Hepatocyte (in vitro differentiated cells): ENCODE measurements at regions not wholly inside any gene's neighbourhood (a gene's known extent, or its start where the extent isn't known, plus 50 kb on each side); places are given as distances from the start of the nearest gene placed in this dataset.

Experiments
- DNase-seq: peaks from one replicate; pipeline ENCODE4 v3.0.0-alpha.2; 2016; ENCODE audit warnings: low spot score
- H2AFZ ChIP-seq: fragments of 200-600 bp; sonication (generic); 2 replicates; pipeline ENCODE4 v1.6.0; 2016; ENCODE audit warnings: antibody characterized with exemption, mild to moderate bottlenecking
- H3K27ac ChIP-seq: fragments of 200-600 bp; sonication (generic); 2 replicates; pipeline ENCODE4 v1.5.1; 2016; ENCODE audit warnings: mild to moderate bottlenecking
- H3K27me3 ChIP-seq: fragments of 200-600 bp; sonication (generic); 2 replicates; pipeline ENCODE4 v1.6.1; 2016
- H3K36me3 ChIP-seq: fragments of 200-600 bp; sonication (generic); replicated peaks from 2 replicates; pipeline ENCODE4 v1.5.1; 2016; ENCODE audit warnings: low read depth; ENCODE audit not compliant: insufficient read depth
- H3K4me1 ChIP-seq: fragments of 200-600 bp; sonication (generic); 2 replicates; pipeline ENCODE4 v1.5.1; 2016; ENCODE audit warnings: mild to moderate bottlenecking, moderate library complexity; ENCODE audit not compliant: insufficient read depth
- H3K4me2 ChIP-seq: fragments of 200-600 bp; sonication (generic); 2 replicates; pipeline ENCODE4 v1.6.0; 2016
- H3K4me3 ChIP-seq: fragments of 200-600 bp; sonication (generic); 2 replicates; pipeline ENCODE4 v1.5.1; 2016; ENCODE audit warnings: mild to moderate bottlenecking
- H3K79me2 ChIP-seq: fragments of 200-600 bp; sonication (generic); 2 replicates; pipeline ENCODE4 v1.6.0; 2017; ENCODE audit warnings: mild to moderate bottlenecking
- H3K9me2 ChIP-seq: fragments of 200-600 bp; sonication (generic); replicated peaks from 2 replicates; pipeline ENCODE4 v1.6.0; 2017; ENCODE audit warnings: mild to moderate bottlenecking; ENCODE audit not compliant: insufficient read depth
- H3K9me3 ChIP-seq: fragments of 200-600 bp; sonication (generic); 2 replicates; pipeline ENCODE4 v1.5.1; 2016; ENCODE audit warnings: low read depth, mild to moderate bottlenecking
- H4K20me1 ChIP-seq: fragments of 200-600 bp; sonication (generic); 2 replicates; pipeline ENCODE4 v1.6.0; 2016; ENCODE audit warnings: mild to moderate bottlenecking; ENCODE audit not compliant: insufficient read depth, poor library complexity, severe bottlenecking
- EZH2 ChIP-seq: fragments of 200-600 bp; sonication (generic); IDR thresholded peaks from 2 replicates; pipeline ENCODE4 v1.6.1; 2016; ENCODE audit warnings: antibody characterized with exemption, mild to moderate bottlenecking, borderline replicate concordance
- EZH2phosphoT487 ChIP-seq: fragments of 200-600 bp; sonication (generic); IDR thresholded peaks from one replicate; pipeline ENCODE4 v1.6.1; 2018; ENCODE audit warnings: antibody characterized with exemption, mild to moderate bottlenecking, low read depth, moderate library complexity; ENCODE audit not compliant: unreplicated experiment, severe bottlenecking
- WGBS: methylation state at CpG from one replicate; pipeline ENCODE4 v1.1.6; 2016; ENCODE audit warnings: low lambda C conversion rate; ENCODE audit errors: missing lambda C conversion rate; 5-methylcytosine and 5-hydroxymethylcytosine counted together
- TF ChIP-seq, protein P1 (sequence below): fragments of 200-600 bp; sonication (generic); IDR thresholded peaks from 2 replicates; pipeline ENCODE4 v1.5.1; 2016; ENCODE audit warnings: antibody characterized with exemption, mild to moderate bottlenecking; ENCODE audit not compliant: poor library complexity

DNA sequence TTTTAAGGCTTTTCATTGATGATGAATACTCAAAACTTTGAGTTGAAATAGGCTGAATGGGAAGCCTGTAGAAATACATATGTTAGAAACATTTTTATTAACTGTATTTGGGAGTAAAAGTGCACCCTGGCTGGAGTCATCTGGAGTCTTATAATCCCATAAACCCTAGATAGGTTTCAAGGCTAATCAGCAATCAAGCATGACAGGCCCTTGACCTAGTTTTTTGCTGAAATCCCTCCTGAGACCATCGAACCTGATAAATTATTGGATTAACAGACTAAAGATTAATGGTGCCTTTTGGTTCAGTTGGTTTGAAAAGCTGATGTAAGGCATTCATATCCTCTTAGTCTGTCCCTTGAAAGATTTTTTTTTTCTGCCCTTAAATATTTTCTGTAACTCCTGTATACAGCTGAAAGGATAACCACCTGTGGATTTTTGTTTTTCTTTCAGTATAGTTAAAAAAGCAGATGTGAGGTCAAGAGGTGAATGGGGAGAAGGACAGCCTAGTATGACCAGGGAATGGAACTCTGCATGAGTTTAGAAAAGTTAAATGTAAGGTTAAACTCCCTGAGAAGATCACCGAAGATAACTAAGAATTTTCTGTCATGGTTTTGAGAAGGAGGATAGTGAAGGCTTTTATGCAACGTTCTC is 69.4 kb upstream of the STXBP5L start:
- Histone ChIP-seq H3K79me2 (no peaks in the 10 kb centered on the region), H4K20me1 (no peaks in the 10 kb centered on the region), H3K36me3 (no peaks in the 10 kb centered on the region), H3K27ac (no peak overlapping the region), H3K4me2 (no peak overlapping the region), H3K4me3 (no peak overlapping the region), H3K4me1 (no peaks in the 10 kb centered on the region), H3K9me3 (no peaks in the 10 kb centered on the region), H3K27me3 (no peaks in the 10 kb centered on the region), H3K9me2 (no peaks in the 10 kb centered on the region), H2AFZ (no peak overlapping the region)
- 66% methylated on average over 3 of the region's 3 CpGs for WGBS
- no peak for DNase-seq
- TF ChIP-seq EZH2phosphoT487 (no peak), EZH2 (no peak)
- TF ChIP-seq, protein P1, sequence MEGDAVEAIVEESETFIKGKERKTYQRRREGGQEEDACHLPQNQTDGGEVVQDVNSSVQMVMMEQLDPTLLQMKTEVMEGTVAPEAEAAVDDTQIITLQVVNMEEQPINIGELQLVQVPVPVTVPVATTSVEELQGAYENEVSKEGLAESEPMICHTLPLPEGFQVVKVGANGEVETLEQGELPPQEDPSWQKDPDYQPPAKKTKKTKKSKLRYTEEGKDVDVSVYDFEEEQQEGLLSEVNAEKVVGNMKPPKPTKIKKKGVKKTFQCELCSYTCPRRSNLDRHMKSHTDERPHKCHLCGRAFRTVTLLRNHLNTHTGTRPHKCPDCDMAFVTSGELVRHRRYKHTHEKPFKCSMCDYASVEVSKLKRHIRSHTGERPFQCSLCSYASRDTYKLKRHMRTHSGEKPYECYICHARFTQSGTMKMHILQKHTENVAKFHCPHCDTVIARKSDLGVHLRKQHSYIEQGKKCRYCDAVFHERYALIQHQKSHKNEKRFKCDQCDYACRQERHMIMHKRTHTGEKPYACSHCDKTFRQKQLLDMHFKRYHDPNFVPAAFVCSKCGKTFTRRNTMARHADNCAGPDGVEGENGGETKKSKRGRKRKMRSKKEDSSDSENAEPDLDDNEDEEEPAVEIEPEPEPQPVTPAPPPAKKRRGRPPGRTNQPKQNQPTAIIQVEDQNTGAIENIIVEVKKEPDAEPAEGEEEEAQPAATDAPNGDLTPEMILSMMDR = no peak

GRCh38 chr3:120839120-120839519 is 68.9 kb upstream of the STXBP5L start:
- no peaks in the 10 kb centered on the region for H3K36me3 ChIP-seq
- no peaks in the 10 kb centered on the region for H3K9me2 ChIP-seq
- no peak overlapping the region for H3K4me3 ChIP-seq
- TF ChIP-seq, protein P1 = no peak
- TF ChIP-seq EZH2phosphoT487 = no peak
- no peak for TF ChIP-seq EZH2
- H3K9me3 ChIP-seq = no peaks in the 10 kb centered on the region
- H3K4me2 ChIP-seq = no peak overlapping the region
- H3K27ac ChIP-seq = no peak overlapping the region
- WGBS = 65% methylated on average over 4 of the region's 4 CpGs
- no peaks in the 10 kb centered on the region for H4K20me1 ChIP-seq
- no peaks in the 10 kb centered on the region for H3K79me2 ChIP-seq
- DNase-seq = no peak
- H2AFZ ChIP-seq = no peak overlapping the region
- no peaks in the 10 kb centered on the region for H3K4me1 ChIP-seq
- H3K27me3 ChIP-seq = no peaks in the 10 kb centered on the region

DNA sequence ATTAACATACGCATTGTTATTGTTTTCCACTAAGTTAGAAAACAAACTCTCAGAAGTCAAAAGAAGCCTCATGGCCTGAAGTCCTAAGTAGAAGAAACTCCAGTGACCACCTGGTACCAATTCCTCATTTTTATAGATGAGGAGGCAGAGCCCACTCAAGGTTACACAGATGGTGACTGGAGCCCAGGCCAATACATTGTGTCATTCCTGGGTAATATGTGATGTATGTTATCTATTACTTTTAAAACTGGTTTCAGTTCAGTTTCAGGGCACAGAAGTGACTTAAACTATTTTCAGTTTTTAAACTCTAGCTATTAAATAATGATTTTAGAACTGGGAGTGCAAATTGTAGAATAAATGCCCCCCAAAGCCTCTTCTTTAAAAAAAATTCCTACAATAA is 66.7 kb upstream of the STXBP5L start:
- Histone ChIP-seq H3K27ac (no peak overlapping the region), H3K79me2 (no peaks in the 10 kb centered on the region), H3K4me3 (no peak overlapping the region), H3K9me2 (no peaks in the 10 kb centered on the region), H3K36me3 (no peaks in the 10 kb centered on the region), H3K4me1 (no peaks in the 10 kb centered on the region), H3K4me2 (no peak overlapping the region), H2AFZ (no peak overlapping the region), H3K9me3 (no peaks in the 10 kb centered on the region), H4K20me1 (no peaks in the 10 kb centered on the region), H3K27me3 (no peaks in the 10 kb centered on the region)
- 93% methylated on average over 1 of the region's 1 CpG for WGBS
- DNase-seq = no peak
- TF ChIP-seq, protein P1 = no peak
- no peak for TF ChIP-seq EZH2
- TF ChIP-seq EZH2phosphoT487 = no peak
